ENCODE measurements at regions not wholly inside any gene's neighbourhood (a gene's known extent, or its start where the extent isn't known, plus 50 kb on each side); places are given as distances from the start of the nearest gene placed in this dataset.

DNA sequence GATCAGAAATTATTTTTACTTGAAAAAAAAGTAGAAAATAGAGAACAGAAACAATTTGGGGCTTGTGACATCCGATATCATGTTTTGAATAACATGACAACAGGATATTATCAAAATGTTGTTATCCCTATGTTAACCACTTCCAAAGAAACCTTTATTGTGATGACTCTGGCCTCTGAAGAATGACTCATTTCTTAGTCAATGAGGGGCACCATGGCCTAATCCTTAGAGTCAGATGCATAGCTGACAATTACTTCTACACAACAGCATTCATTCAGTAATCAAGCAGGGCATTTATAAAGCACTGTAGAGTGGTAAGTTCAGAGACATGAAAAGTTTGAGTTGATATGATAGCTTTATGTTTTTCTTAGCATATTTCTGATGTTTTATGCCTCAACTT lies 703.0 kb downstream of the RNF144A start:
- Histone ChIP-seq H3K4me1 (ENCODE audit: control insufficient read depth in 1 of 2, insufficient read depth in 2 of 2, low read length in 2 of 2) (no peaks in the 10 kb centered on the region), H2AFZ (ENCODE audit: low read depth, low read length, poor library complexity, severe bottlenecking) (no peak overlapping the region), H3K9me2 (ENCODE audit: insufficient read depth) (no peaks in the 10 kb centered on the region), H3K36me3 (ENCODE audit: control insufficient read depth in 1 of 2, insufficient read depth in 2 of 2, low read length in 2 of 2) (no peaks in the 10 kb centered on the region), H3K27ac (ENCODE audit: low read depth, low read length) (no peak overlapping the region), H3K9ac (ENCODE audit: low read length) (no peak overlapping the region), H3K4me2 (ENCODE audit: low read length) (no peak overlapping the region), H3K9me3 (ENCODE audit: control insufficient read depth in 1 of 2, insufficient read depth in 1 of 2, low read depth in 1 of 2, low read length in 2 of 2) (no peaks in the 10 kb centered on the region), H3K79me2 (ENCODE audit: insufficient read depth, low read length) (no peaks in the 10 kb centered on the region), H3K4me3 (replicated peaks in 1 of 2; ENCODE audit: low read depth in 1 of 2, low read length in 2 of 2) (no peak overlapping the region), H4K20me1 (ENCODE audit: insufficient read depth) (no peaks in the 10 kb centered on the region), H3K27me3 (ENCODE audit: insufficient read depth, low read length) (no peaks in the 10 kb centered on the region)
- RAD21 ChIA-PET (ENCODE audit: low non-redundant PET in 1 of 2, low total read pairs in 2 of 2, uncharacterized antibody in 2 of 2, unreplicated experiment in 2 of 2), result no interaction called here
- ATAC-seq (no peak), DNase-seq (ENCODE audit: low read depth, low spot score) (no peak)
- CTCF ChIA-PET, result no interaction called here
- POLR2A ChIA-PET, result no interaction called here
- intact Hi-C loops (cut with micrococcal nuclease), result no loop called here
- no TSS peak for BruUV-seq (replicated peaks)
- TF ChIP-seq TCF7L2 (IDR thresholded peaks at IDR 0.05; ENCODE audit: borderline replicate concordance, extremely low read depth, insufficient read depth, insufficient read length), result no peak
- no peak for TF ChIP-seq FOSL1 (IDR thresholded peaks at IDR 0.05; ENCODE audit: low read depth)
- TF ChIP-seq, protein P1, sequence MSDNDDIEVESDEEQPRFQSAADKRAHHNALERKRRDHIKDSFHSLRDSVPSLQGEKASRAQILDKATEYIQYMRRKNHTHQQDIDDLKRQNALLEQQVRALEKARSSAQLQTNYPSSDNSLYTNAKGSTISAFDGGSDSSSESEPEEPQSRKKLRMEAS (IDR thresholded peaks at IDR 0.05), result no peak
- TF ChIP-seq, protein P2, sequence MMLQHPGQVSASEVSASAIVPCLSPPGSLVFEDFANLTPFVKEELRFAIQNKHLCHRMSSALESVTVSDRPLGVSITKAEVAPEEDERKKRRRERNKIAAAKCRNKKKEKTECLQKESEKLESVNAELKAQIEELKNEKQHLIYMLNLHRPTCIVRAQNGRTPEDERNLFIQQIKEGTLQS (IDR thresholded peaks at IDR 0.05), result no peak
- no peak for TF ChIP-seq ZFX (IDR thresholded peaks at IDR 0.05)
- no peak for TF ChIP-seq POLR2AphosphoS5 (IDR thresholded peaks at IDR 0.05; ENCODE audit: low read depth, low read length)
- TF ChIP-seq, protein P3, sequence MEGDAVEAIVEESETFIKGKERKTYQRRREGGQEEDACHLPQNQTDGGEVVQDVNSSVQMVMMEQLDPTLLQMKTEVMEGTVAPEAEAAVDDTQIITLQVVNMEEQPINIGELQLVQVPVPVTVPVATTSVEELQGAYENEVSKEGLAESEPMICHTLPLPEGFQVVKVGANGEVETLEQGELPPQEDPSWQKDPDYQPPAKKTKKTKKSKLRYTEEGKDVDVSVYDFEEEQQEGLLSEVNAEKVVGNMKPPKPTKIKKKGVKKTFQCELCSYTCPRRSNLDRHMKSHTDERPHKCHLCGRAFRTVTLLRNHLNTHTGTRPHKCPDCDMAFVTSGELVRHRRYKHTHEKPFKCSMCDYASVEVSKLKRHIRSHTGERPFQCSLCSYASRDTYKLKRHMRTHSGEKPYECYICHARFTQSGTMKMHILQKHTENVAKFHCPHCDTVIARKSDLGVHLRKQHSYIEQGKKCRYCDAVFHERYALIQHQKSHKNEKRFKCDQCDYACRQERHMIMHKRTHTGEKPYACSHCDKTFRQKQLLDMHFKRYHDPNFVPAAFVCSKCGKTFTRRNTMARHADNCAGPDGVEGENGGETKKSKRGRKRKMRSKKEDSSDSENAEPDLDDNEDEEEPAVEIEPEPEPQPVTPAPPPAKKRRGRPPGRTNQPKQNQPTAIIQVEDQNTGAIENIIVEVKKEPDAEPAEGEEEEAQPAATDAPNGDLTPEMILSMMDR (IDR thresholded peaks at IDR 0.05 in 2 of 3, conservative IDR thresholded peaks at IDR 0.05 in 1 of 3; ENCODE audit: borderline replicate concordance in 1 of 3, insufficient read depth in 1 of 3, low read depth in 2 of 3, low read length in 2 of 3), result no peak
- TF ChIP-seq EZH2 (IDR thresholded peaks at IDR 0.05), result no peak
- no peak for TF ChIP-seq ELF1 (IDR thresholded peaks at IDR 0.05; ENCODE audit: borderline replicate concordance, low read depth)
- TF ChIP-seq CBX3 (IDR thresholded peaks at IDR 0.05; ENCODE audit: low read depth), result no peak
- TF ChIP-seq, protein P4, sequence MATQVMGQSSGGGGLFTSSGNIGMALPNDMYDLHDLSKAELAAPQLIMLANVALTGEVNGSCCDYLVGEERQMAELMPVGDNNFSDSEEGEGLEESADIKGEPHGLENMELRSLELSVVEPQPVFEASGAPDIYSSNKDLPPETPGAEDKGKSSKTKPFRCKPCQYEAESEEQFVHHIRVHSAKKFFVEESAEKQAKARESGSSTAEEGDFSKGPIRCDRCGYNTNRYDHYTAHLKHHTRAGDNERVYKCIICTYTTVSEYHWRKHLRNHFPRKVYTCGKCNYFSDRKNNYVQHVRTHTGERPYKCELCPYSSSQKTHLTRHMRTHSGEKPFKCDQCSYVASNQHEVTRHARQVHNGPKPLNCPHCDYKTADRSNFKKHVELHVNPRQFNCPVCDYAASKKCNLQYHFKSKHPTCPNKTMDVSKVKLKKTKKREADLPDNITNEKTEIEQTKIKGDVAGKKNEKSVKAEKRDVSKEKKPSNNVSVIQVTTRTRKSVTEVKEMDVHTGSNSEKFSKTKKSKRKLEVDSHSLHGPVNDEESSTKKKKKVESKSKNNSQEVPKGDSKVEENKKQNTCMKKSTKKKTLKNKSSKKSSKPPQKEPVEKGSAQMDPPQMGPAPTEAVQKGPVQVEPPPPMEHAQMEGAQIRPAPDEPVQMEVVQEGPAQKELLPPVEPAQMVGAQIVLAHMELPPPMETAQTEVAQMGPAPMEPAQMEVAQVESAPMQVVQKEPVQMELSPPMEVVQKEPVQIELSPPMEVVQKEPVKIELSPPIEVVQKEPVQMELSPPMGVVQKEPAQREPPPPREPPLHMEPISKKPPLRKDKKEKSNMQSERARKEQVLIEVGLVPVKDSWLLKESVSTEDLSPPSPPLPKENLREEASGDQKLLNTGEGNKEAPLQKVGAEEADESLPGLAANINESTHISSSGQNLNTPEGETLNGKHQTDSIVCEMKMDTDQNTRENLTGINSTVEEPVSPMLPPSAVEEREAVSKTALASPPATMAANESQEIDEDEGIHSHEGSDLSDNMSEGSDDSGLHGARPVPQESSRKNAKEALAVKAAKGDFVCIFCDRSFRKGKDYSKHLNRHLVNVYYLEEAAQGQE (IDR thresholded peaks at IDR 0.05; ENCODE audit: low read depth), result no peak
- TF ChIP-seq, protein P5, sequence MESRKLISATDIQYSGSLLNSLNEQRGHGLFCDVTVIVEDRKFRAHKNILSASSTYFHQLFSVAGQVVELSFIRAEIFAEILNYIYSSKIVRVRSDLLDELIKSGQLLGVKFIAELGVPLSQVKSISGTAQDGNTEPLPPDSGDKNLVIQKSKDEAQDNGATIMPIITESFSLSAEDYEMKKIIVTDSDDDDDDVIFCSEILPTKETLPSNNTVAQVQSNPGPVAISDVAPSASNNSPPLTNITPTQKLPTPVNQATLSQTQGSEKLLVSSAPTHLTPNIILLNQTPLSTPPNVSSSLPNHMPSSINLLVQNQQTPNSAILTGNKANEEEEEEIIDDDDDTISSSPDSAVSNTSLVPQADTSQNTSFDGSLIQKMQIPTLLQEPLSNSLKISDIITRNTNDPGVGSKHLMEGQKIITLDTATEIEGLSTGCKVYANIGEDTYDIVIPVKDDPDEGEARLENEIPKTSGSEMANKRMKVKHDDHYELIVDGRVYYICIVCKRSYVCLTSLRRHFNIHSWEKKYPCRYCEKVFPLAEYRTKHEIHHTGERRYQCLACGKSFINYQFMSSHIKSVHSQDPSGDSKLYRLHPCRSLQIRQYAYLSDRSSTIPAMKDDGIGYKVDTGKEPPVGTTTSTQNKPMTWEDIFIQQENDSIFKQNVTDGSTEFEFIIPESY (IDR thresholded peaks at IDR 0.05; ENCODE audit: extremely low read depth, insufficient replicate concordance, low read length), result no peak
- no peak for TF ChIP-seq JUND (IDR thresholded peaks at IDR 0.05)
- no peak for TF ChIP-seq EZH2phosphoT487 (IDR thresholded peaks at IDR 0.05; ENCODE audit: borderline replicate concordance)
- TF ChIP-seq SIN3A (IDR thresholded peaks at IDR 0.05; ENCODE audit: low read depth), result no peak
- TF ChIP-seq SP1 (IDR thresholded peaks at IDR 0.05; ENCODE audit: low read depth), result no peak
